ENCODE measurements at regions not wholly inside any gene's neighbourhood (a gene's known extent, or its start where the extent isn't known, plus 50 kb on each side); places are given as distances from the start of the nearest gene placed in this dataset.

DNA sequence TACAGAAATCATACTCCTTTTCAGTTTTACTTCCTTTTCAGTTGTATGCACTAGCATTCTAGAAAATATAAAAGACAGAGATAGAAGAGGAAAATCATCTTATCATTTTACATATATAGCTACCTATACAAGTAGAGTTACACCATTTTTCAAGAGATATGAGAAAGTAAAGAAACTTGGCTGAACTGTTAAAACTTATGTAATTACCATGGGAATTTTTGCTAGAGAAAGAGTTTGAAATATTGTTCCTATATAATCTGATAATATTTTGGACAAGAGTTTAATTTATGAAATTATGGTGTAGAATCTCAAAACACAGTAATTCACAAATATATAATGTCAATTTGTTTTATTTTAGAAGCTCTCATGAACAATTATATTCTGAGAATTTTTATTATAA lies 180.8 kb downstream of the PLPPR4 start:
- no peak for ATAC-seq
- no peaks in the 10 kb centered on the region for H3K4me1 ChIP-seq
- intact Hi-C loops (cut with DNase I): no loop called here
- TF ChIP-seq, protein P1, sequence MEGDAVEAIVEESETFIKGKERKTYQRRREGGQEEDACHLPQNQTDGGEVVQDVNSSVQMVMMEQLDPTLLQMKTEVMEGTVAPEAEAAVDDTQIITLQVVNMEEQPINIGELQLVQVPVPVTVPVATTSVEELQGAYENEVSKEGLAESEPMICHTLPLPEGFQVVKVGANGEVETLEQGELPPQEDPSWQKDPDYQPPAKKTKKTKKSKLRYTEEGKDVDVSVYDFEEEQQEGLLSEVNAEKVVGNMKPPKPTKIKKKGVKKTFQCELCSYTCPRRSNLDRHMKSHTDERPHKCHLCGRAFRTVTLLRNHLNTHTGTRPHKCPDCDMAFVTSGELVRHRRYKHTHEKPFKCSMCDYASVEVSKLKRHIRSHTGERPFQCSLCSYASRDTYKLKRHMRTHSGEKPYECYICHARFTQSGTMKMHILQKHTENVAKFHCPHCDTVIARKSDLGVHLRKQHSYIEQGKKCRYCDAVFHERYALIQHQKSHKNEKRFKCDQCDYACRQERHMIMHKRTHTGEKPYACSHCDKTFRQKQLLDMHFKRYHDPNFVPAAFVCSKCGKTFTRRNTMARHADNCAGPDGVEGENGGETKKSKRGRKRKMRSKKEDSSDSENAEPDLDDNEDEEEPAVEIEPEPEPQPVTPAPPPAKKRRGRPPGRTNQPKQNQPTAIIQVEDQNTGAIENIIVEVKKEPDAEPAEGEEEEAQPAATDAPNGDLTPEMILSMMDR (IDR thresholded peaks at IDR 0.05): no peak
- no peak overlapping the region for H3K27ac ChIP-seq
- H3K9me3 ChIP-seq: no peaks in the 10 kb centered on the region
- DNase-seq: no peak
- H3K36me3 ChIP-seq: no peaks in the 10 kb centered on the region
- H3K4me3 ChIP-seq: no peak overlapping the region
- no peaks in the 10 kb centered on the region for H3K27me3 ChIP-seq (ENCODE audit: low read depth)

DNA sequence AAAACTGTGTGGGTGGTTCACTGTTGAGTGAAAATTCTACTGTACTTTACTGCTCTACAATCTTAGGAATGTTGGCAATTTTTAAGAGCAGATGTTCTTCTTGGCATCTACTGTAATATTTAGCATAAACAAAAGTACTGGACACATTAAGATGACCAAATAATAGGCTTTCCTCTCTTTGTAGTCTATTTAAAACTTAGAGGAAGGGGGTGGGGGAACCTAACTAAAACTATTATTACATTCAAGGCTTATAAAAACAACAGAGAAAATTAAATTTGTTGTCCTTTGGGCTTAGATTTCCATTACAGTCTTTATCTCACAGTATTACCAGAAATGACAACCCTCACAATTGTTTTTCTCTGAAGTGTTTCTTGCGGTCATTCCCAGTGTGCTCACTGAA lies 181.2 kb downstream of the PLPPR4 start:
- TF ChIP-seq, protein P1 (IDR thresholded peaks at IDR 0.05): no peak
- no peaks in the 10 kb centered on the region for H3K9me3 ChIP-seq

DNA sequence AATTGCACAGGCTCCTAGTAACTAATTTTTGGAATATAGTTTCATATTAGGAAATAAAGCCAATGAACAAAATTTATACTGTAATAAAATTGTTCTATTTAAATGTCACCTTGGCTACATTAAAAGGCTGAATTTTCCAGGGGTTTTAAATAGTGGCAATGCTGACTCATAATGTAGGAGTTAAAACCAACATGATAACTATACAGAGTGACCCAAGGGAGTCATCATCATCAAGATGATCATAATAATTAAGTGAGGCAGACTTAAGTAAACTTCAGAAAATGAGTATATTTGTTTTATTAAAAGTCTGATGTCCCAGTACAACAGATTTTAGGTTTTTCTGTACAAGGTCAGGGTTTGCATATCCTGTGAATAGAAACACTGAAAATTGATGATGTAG lies 183.4 kb downstream of the PLPPR4 start:
- no peaks in the 10 kb centered on the region for H3K4me1 ChIP-seq
- TF ChIP-seq, protein P1 (IDR thresholded peaks at IDR 0.05): no peak
- H3K9me3 ChIP-seq: no peaks in the 10 kb centered on the region
- no peaks in the 10 kb centered on the region for H3K36me3 ChIP-seq
- ATAC-seq: no peak
- no peak overlapping the region for H3K27ac ChIP-seq
- intact Hi-C loops (cut with DNase I): no loop called here
- H3K4me3 ChIP-seq: no peak overlapping the region
- no peak for DNase-seq
- H3K27me3 ChIP-seq (ENCODE audit: low read depth): no peaks in the 10 kb centered on the region

More for the DNA sequence above, 181.2 kb downstream of the PLPPR4 start:
- no peak overlapping the region for H3K4me3 ChIP-seq
- no peaks in the 10 kb centered on the region for H3K27me3 ChIP-seq (ENCODE audit: low read depth)
- H3K36me3 ChIP-seq: no peaks in the 10 kb centered on the region
- intact Hi-C loops (cut with DNase I): no loop called here
- no peaks in the 10 kb centered on the region for H3K4me1 ChIP-seq
- no peak overlapping the region for H3K27ac ChIP-seq
- DNase-seq (no peak), ATAC-seq (no peak)

DNA sequence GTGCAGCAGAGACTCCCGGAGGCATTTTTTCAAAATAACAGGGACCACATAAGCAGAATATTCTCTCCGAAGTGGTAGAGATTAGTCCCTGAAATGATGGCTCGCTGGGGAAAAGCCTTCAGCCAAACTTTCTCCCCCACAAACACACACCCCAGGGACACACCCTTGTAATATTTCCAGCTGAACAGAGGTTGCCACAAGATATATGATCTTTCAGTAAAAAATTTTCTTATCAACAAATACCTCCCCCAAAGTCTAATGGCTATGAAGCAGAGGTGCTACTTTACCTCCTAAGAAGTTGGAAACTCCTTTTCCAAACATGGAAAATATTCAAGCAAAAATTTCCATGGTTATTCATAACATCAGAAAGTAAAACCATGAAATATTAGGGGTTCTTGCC lies 190.2 kb upstream of the PALMD start:
- no peak for DNase-seq
- H3K27ac ChIP-seq: no peak overlapping the region
- no peaks in the 10 kb centered on the region for H3K27me3 ChIP-seq (ENCODE audit: low read depth)
- no peaks in the 10 kb centered on the region for H3K4me1 ChIP-seq
- intact Hi-C loops (cut with DNase I): no loop called here
- TF ChIP-seq, protein P1 (IDR thresholded peaks at IDR 0.05): no peak
- no peak for ATAC-seq
- no peaks in the 10 kb centered on the region for H3K36me3 ChIP-seq
- no peaks in the 10 kb centered on the region for H3K9me3 ChIP-seq
- no peak overlapping the region for H3K4me3 ChIP-seq

DNA sequence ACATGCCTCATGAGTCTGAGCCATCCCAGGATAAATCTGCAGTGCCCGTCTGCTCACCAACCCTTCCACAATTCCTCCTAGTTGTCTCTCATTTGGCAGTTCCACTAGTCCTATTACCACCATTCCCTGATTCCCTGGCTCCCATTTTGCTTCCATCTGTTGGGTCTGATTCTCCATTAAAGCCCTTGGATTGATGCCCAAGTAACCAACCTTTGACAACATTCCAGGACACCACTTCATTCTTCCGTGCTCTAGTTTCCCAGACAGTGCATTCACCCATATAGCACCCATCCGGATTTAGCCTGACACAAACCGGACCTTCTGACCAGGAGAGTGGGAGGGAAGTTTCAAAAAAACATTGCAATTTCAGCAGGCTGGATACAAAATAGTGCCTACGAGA lies 189.4 kb upstream of the PALMD start:
- H3K27ac ChIP-seq: no peak overlapping the region
- no peak overlapping the region for H3K4me3 ChIP-seq
- no peaks in the 10 kb centered on the region for H3K27me3 ChIP-seq (ENCODE audit: low read depth)
- H3K4me1 ChIP-seq: no peaks in the 10 kb centered on the region
- H3K36me3 ChIP-seq: no peaks in the 10 kb centered on the region
- DNase-seq (no peak), ATAC-seq (no peak)
- TF ChIP-seq, protein P1 (IDR thresholded peaks at IDR 0.05): no peak
- intact Hi-C loops (cut with DNase I): no loop called here
- no peaks in the 10 kb centered on the region for H3K9me3 ChIP-seq
